Neuronal stem cell (in vitro differentiated cells): ENCODE measurements at regions not wholly inside any gene's neighbourhood (a gene's known extent, or its start where the extent isn't known, plus 50 kb on each side); places are given as distances from the start of the nearest gene placed in this dataset.

Source experiments
- DNase-seq: peaks from one replicate; pipeline ENCODE4 v3.0.0-alpha.2; 2013; ENCODE audit warnings: low spot score
- H2AFZ ChIP-seq: one replicate; pipeline ENCODE4 v1.6.1; 2013; ENCODE audit warnings: mild to moderate bottlenecking, low read length, inconsistent platforms
- H2AK5ac ChIP-seq: 2 replicates; pipeline ENCODE4 v1.6.1; 2013; ENCODE audit warnings: low read depth, mild to moderate bottlenecking, inconsistent platforms, low read length, moderate library complexity, mixed read lengths
- H2BK120ac ChIP-seq: 2 replicates; pipeline ENCODE4 v1.6.1; 2013; ENCODE audit warnings: low read depth, mild to moderate bottlenecking, inconsistent platforms, low read length, moderate library complexity, mixed read lengths
- H2BK12ac ChIP-seq: one replicate; pipeline ENCODE4 v1.6.1; 2013; ENCODE audit warnings: low read length, inconsistent platforms
- H2BK15ac ChIP-seq: 2 replicates; pipeline ENCODE4 v1.6.1; 2013; ENCODE audit warnings: mild to moderate bottlenecking, low read length, inconsistent platforms, mixed read lengths
- H2BK5ac ChIP-seq: one replicate; pipeline ENCODE4 v1.6.1; 2013; ENCODE audit warnings: inconsistent platforms, mild to moderate bottlenecking, low read length, moderate library complexity
- H3K14ac ChIP-seq: one replicate; pipeline ENCODE4 v1.6.1; 2013; ENCODE audit warnings: low read length, inconsistent platforms
- H3K18ac ChIP-seq: 2 replicates; pipeline ENCODE4 v1.6.1; 2013; ENCODE audit warnings: low read length, inconsistent platforms
- H3K23ac ChIP-seq: 2 replicates; pipeline ENCODE4 v1.6.1; 2013; ENCODE audit warnings: low read depth, mild to moderate bottlenecking, mixed read lengths, low read length, inconsistent platforms; ENCODE audit not compliant: poor library complexity
- H3K27ac ChIP-seq: replicated peaks from 3 replicates; pipeline ENCODE4 v1.5.1; 2013; ENCODE audit warnings: low read length, inconsistent platforms
- H3K27me3 ChIP-seq, 3 experiments: 2 replicates each; pipeline ENCODE4 v1.6.1; 2013; ENCODE audit warnings: low read length in 3 of 3, mild to moderate bottlenecking in 2 of 3, inconsistent platforms in 1 of 3, low read depth in 1 of 3, mixed read lengths in 1 of 3, moderate library complexity in 1 of 3; ENCODE audit not compliant: control insufficient read depth in 3 of 3, insufficient read depth in 3 of 3
- H3K36me3 ChIP-seq, 2 donors: replicated peaks in 1 of 2; 2 replicates each; pipeline ENCODE4 v1.6.1; 2013; ENCODE audit warnings: low read length in 2 of 2; ENCODE audit not compliant: control insufficient read depth in 2 of 2, insufficient read depth in 2 of 2
- H3K4ac ChIP-seq: 2 replicates; pipeline ENCODE4 v1.6.1; 2013; ENCODE audit warnings: inconsistent platforms, mild to moderate bottlenecking, low read length, moderate library complexity
- H3K4me1 ChIP-seq, 2 donors: 1 replicate in 1 of 2; 2 replicates in 1 of 2; pipeline ENCODE4 v1.6.1; 2013; ENCODE audit warnings: low read length in 2 of 2, low read depth in 1 of 2; ENCODE audit not compliant: control insufficient read depth in 2 of 2, insufficient read depth in 1 of 2
- H3K4me2 ChIP-seq: one replicate; pipeline ENCODE4 v1.6.1; 2013; ENCODE audit warnings: mild to moderate bottlenecking, low read length, inconsistent platforms; ENCODE audit not compliant: insufficient read depth, poor library complexity, severe bottlenecking
- H3K4me3 ChIP-seq, 2 donors: 2 replicates each; pipeline ENCODE4 v1.5.1; 2013; ENCODE audit warnings: low read length in 2 of 2, mild to moderate bottlenecking in 2 of 2, inconsistent platforms in 1 of 2, moderate library complexity in 1 of 2
- H3K79me1 ChIP-seq: one replicate; pipeline ENCODE4 v1.6.1; 2013; ENCODE audit warnings: low read depth, mild to moderate bottlenecking, inconsistent platforms, low read length, moderate library complexity
- H3K9ac ChIP-seq: one replicate; pipeline ENCODE4 v1.6.1; 2013; ENCODE audit warnings: mild to moderate bottlenecking, low read depth, low read length, inconsistent platforms; ENCODE audit not compliant: poor library complexity
- H3K9me3 ChIP-seq, 2 donors: replicated peaks in 1 of 2; 2 replicates each; pipeline versions ENCODE3 to v1.6.1; 2013; ENCODE audit warnings: low read length in 2 of 2, mild to moderate bottlenecking in 2 of 2, inconsistent platforms in 1 of 2, low read depth in 1 of 2, mixed read lengths in 1 of 2, moderate library complexity in 1 of 2; ENCODE audit not compliant: control insufficient read depth in 2 of 2, insufficient read depth in 1 of 2
- H4K8ac ChIP-seq: one replicate; pipeline ENCODE4 v1.6.1; 2013; ENCODE audit warnings: low read depth, mild to moderate bottlenecking, inconsistent platforms, low read length, moderate library complexity
- H4K91ac ChIP-seq: one replicate; pipeline ENCODE4 v1.6.1; 2013; ENCODE audit warnings: low read length, low read depth, mild to moderate bottlenecking, inconsistent platforms; ENCODE audit not compliant: poor library complexity
- WGBS, 2 donors: extraction: QIAGEN DNeasy Blood & Tissue Kit; methylation state at CpG; one replicate each; pipeline ENCODE4 v1.1.7; 2013; ENCODE audit warnings: missing lambda C conversion rate in 2 of 2, mixed read lengths in 1 of 2; ENCODE audit not compliant: insufficient read length in 2 of 2, insufficient replicate concordance in 1 of 2; ENCODE audit errors: extremely low coverage in 2 of 2; 5-methylcytosine and 5-hydroxymethylcytosine counted together

DNA sequence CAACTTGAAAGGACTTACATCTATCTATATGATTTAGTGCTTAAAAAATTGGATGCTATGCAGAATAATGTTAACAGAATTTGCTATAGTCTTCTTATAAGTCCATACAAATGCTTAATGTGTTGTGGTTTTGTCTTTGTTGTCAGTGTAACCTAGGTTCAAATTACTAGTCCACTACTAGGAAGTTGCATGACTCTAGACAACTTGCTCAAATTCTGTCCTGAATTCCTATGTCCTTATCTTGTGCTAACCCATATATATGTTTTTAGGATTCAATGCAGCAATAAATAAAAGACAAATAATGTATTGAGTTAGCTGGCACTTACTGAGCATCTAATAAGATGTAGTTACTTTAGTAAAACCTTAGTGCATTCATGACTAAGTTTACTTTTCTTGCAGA lies 276.5 kb upstream of the KCNMB2 start:
- no peak overlapping the region for H3K4ac ChIP-seq
- H2BK15ac ChIP-seq, result no peak overlapping the region
- no peak overlapping the region for H3K14ac ChIP-seq
- no peaks in the 10 kb centered on the region for H3K27me3 ChIP-seq
- H3K9me3 ChIP-seq, result no peaks in the 10 kb centered on the region
- no peak overlapping the region for H3K4me3 ChIP-seq
- no peaks in the 10 kb centered on the region for H3K79me1 ChIP-seq
- no peak overlapping the region for H2AK5ac ChIP-seq
- no peak overlapping the region for H3K4me2 ChIP-seq
- no peak overlapping the region for H2BK5ac ChIP-seq
- no peak overlapping the region for H3K23ac ChIP-seq
- no peak overlapping the region for H3K18ac ChIP-seq
- H3K9ac ChIP-seq, result no peak overlapping the region
- H3K27ac ChIP-seq, result no peak overlapping the region
- no peak overlapping the region for H2BK120ac ChIP-seq
- no peak for DNase-seq
- H3K36me3 ChIP-seq, result no peaks in the 10 kb centered on the region
- no peak overlapping the region for H2BK12ac ChIP-seq
- H2AFZ ChIP-seq, result no peak overlapping the region
- H4K91ac ChIP-seq, result no peak overlapping the region
- H4K8ac ChIP-seq, result no peak overlapping the region
- H3K4me1 ChIP-seq, result peaks cover 0 to 8% of the 10 kb centered on the region in 2 donors

DNA sequence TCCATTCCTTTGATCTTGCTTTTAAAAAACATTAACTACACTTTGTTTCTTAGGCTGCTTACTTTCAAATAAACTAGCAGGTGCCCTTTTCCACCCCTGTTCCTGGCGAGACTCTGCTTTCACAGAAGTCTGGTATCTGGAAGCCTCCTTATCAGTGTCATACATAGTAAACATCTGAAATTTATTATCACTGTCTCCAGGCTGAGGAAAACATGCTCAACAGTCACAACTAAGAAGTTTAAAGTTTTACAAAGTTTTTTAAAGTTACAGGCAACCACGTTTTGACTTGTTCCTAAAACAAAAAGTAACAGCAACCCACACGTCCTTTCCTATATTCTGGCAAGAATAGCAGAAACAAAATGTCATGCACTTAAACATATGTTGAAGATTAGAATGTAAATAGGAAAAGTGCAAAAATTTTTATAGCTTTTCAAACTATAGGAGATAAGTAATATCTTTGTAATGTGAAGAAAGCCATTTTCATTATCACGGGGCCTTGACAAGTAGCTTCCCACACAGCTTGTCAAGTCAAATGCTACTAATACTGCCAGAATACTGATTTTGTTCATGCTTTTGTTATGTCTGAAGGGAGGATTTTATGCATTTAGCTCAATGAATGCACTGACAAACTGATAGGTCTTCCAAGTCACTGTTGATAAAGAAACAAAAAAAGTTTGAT lies 275.2 kb upstream of the KCNMB2 start:
- no peak overlapping the region for H2BK12ac ChIP-seq
- H2AFZ ChIP-seq, result peak overlapping the region; percentile 37
- H3K4me1 ChIP-seq, result peaks cover 0 to 8% of the 10 kb centered on the region in 2 donors
- H2BK15ac ChIP-seq, result no peak overlapping the region
- no peaks in the 10 kb centered on the region for H3K9me3 ChIP-seq
- H3K79me1 ChIP-seq, result no peaks in the 10 kb centered on the region
- H3K36me3 ChIP-seq, result no peaks in the 10 kb centered on the region
- H2AK5ac ChIP-seq, result no peak overlapping the region
- H3K27ac ChIP-seq, result no peak overlapping the region
- no peak overlapping the region for H3K18ac ChIP-seq
- no peak overlapping the region for H3K4me2 ChIP-seq
- H3K4me3 ChIP-seq, result no peak overlapping the region
- H4K8ac ChIP-seq, result no peak overlapping the region
- no peak overlapping the region for H3K4ac ChIP-seq
- DNase-seq, result no peak
- no peak overlapping the region for H2BK120ac ChIP-seq
- H3K23ac ChIP-seq, result no peak overlapping the region
- H3K14ac ChIP-seq, result no peak overlapping the region
- H3K9ac ChIP-seq, result no peak overlapping the region
- no peak overlapping the region for H4K91ac ChIP-seq
- no peak overlapping the region for H2BK5ac ChIP-seq
- no CpG with 5 or more reads among the region's 4 CpGs for WGBS, 2 donors
- H3K27me3 ChIP-seq, result no peaks in the 10 kb centered on the region

DNA sequence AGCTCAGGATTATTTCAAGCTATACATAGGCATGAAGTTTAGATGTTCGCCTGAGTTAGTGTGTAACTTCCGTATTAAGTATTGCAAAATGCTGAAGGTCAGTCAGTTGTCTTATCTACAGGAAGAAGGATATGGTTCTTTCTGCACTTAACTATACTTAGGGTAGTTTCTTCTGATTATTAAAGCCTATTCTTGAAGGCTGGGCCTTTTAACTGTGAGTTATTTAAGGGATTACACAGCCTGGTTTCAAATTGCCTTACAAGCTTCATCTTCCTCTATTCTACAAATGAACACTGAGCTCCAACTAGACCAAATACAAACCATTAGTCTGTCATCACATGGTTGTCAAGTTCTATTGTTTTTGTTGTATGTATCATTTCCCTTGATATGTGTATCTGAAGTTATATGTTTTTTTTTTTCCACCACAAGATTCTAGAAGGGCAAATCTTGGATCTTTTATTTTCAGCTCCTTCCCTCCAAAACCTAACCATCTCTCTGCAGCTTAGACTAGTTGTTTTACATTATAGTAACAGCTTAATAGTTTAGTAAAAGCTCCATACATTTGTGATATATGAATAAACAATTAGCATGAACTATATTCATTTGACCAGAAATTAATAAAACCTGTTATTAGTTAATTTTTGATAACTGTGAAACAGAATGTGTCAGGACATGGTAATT lies 272.9 kb upstream of the KCNMB2 start:
- DNase-seq, result no peak
- no peak overlapping the region for H2BK15ac ChIP-seq
- H3K4me2 ChIP-seq, result no peak overlapping the region
- peak overlapping the region; percentile 32 for H2AFZ ChIP-seq
- no CpG with 5 or more reads among the region's 2 CpGs for WGBS, 2 donors
- H3K27me3 ChIP-seq, result no peaks in the 10 kb centered on the region
- H2BK120ac ChIP-seq, result no peak overlapping the region
- no peak overlapping the region for H3K23ac ChIP-seq
- H3K4me3 ChIP-seq, result no peak overlapping the region
- H3K18ac ChIP-seq, result no peak overlapping the region
- H2BK5ac ChIP-seq, result no peak overlapping the region
- no peak overlapping the region for H3K14ac ChIP-seq
- no peak overlapping the region for H2AK5ac ChIP-seq
- H3K4ac ChIP-seq, result no peak overlapping the region
- no peaks in the 10 kb centered on the region for H3K36me3 ChIP-seq
- H3K79me1 ChIP-seq, result no peaks in the 10 kb centered on the region
- H3K4me1 ChIP-seq, result peaks cover 0 to 8% of the 10 kb centered on the region in 2 donors
- no peak overlapping the region for H4K8ac ChIP-seq
- H3K9me3 ChIP-seq, result no peaks in the 10 kb centered on the region
- H4K91ac ChIP-seq, result no peak overlapping the region
- no peak overlapping the region for H3K9ac ChIP-seq
- no peak overlapping the region for H3K27ac ChIP-seq
- no peak overlapping the region for H2BK12ac ChIP-seq

DNA sequence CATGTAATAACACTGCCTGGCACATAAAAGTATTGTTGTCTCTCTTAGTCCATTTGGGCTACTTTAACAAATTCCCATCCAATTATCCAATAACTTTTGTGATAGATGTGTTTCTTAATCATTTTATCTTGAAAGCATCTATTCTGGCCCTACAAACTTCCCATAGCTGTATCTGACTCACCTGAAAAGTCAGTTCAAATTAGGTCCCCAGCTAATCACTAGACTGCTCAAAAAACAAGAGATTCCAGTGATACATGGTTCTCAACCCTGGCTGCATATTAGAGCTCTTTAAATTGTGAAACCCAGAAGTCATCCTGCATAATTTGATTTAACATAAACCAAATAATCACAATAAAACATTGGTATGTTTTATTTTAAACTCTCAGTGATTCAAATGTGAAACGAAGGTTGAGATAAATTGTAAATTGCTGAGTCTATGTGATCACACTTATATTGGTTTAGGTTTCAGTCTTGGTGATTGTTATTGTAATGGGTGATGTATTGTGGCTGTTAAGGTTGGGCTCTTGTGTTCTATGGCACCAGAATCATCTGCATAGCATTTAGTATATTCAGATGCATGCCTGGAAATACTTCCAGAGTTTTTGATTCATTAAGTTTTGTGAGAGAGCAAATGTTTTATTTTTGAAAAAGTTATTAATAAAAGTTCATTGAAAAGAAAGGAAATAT lies 268.9 kb upstream of the KCNMB2 start:
- no peak overlapping the region for H3K27ac ChIP-seq
- no peak overlapping the region for H2BK15ac ChIP-seq
- no peak for DNase-seq
- no peak overlapping the region for H3K4me3 ChIP-seq
- no peak overlapping the region for H4K8ac ChIP-seq
- no peak overlapping the region for H2AFZ ChIP-seq
- no peak overlapping the region for H3K14ac ChIP-seq
- H4K91ac ChIP-seq, result no peak overlapping the region
- no peak overlapping the region for H3K9ac ChIP-seq
- H2BK120ac ChIP-seq, result no peak overlapping the region
- H3K23ac ChIP-seq, result no peak overlapping the region
- H2BK12ac ChIP-seq, result no peak overlapping the region
- H3K18ac ChIP-seq, result no peak overlapping the region
- H3K4me1 ChIP-seq, result no peaks in the 10 kb centered on the region
- no peak overlapping the region for H3K4ac ChIP-seq
- no peak overlapping the region for H2AK5ac ChIP-seq
- H2BK5ac ChIP-seq, result no peak overlapping the region
- H3K4me2 ChIP-seq, result no peak overlapping the region
- no peaks in the 10 kb centered on the region for H3K27me3 ChIP-seq
- no peaks in the 10 kb centered on the region for H3K9me3 ChIP-seq
- no peaks in the 10 kb centered on the region for H3K36me3 ChIP-seq
- WGBS, 2 donors, result no CpG with 5 or more reads among the region's 1 CpG
- no peaks in the 10 kb centered on the region for H3K79me1 ChIP-seq
